ENCODE measurements at regions not wholly inside any gene's neighbourhood (a gene's known extent, or its start where the extent isn't known, plus 50 kb on each side); places are given as distances from the start of the nearest gene placed in this dataset.

DNA sequence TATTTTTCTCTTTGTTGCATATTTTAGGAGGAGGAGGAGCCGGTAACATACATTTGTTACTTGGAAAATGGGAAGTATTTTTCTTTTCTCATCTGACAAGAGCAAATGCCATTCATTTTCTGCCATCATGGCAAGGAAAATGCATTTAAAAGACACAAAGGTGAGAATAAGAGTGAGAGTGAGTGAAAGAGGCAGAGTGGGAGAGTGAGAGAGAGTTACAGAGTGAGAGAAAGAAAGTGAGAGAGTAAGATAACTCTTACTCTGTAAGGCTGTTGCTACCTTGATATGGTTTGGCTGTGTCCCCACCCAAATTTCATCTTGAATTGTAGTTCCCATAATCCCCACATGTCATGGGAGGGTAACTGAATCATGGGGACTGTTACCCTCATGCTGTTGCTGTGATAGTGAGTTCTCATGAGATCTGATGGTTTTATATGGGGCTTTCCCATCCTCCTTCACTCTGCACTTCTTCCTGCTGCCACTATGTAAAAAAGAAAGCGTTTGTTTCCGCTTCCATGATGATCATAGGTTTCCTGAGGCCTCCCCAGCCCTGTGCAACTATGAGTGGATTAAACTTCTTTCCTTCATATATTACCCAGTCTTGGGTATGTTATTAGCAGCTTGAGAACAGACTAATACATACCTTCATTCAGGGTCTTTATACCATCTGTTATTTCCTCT, 64.2 kb downstream of the ASCL1 start:
- DNase-seq (ENCODE audit: low read depth in 1 of 2, low spot score in 2 of 2) (no peak), FAIRE-seq (no peak)
- no peak overlapping the region for H3K56ac ChIP-seq (replicated peaks; ENCODE audit: insufficient read length, low read depth, low read length)
- H3K79me1 ChIP-seq (ENCODE audit: low read depth, low read length), result no peaks in the 10 kb centered on the region
- no peak overlapping the region for H4K8ac ChIP-seq (ENCODE audit: extremely low read depth, insufficient read depth, low read length)
- H3K9me3 ChIP-seq (ENCODE audit: insufficient read depth in 2 of 2, low read depth in 1 of 2, low read length in 1 of 2), result no peaks in the 10 kb centered on the region
- no peaks in the 10 kb centered on the region for H3K27me3 ChIP-seq (replicated peaks in 1 of 4; ENCODE audit: control insufficient read depth in 3 of 4, extremely low read depth in 1 of 4, insufficient read depth in 3 of 4, low read length in 3 of 4)
- 96% methylated on average over 3 of the region's 3 CpGs; no CpG with 5 or more reads in 1 of the 2 experiments for WGBS, 2 experiments (ENCODE audit: extremely low coverage in 1 of 2, insufficient coverage in 1 of 2, insufficient read length in 1 of 2, insufficient replicate concordance in 2 of 2, low coverage in 1 of 2, low lambda C conversion rate in 2 of 2, missing lambda C conversion rate in 1 of 2)
- no peak overlapping the region for H3K4ac ChIP-seq (replicated peaks; ENCODE audit: insufficient read length, low read depth, low read length)
- H3K4me1 ChIP-seq (replicated peaks in 1 of 4; ENCODE audit: control insufficient read depth in 3 of 4, insufficient read depth in 4 of 4, low read length in 3 of 4), result no peaks in the 10 kb centered on the region
- H3K18ac ChIP-seq (ENCODE audit: extremely low read depth, low read length), result no peak overlapping the region
- H3K4me2 ChIP-seq (ENCODE audit: insufficient read depth in 1 of 2, low read depth in 2 of 2, low read length in 2 of 2), result no peak overlapping the region
- H2AFZ ChIP-seq (ENCODE audit: low read length), result no peak overlapping the region
- H3K23me2 ChIP-seq (ENCODE audit: low read depth, low read length), result no peaks in the 10 kb centered on the region
- H2BK12ac ChIP-seq (ENCODE audit: low read depth, low read length), result no peak overlapping the region
- no peak overlapping the region for H3K14ac ChIP-seq (ENCODE audit: insufficient read length)
- H3K9ac ChIP-seq (replicated peaks in 1 of 4; ENCODE audit: extremely low read depth in 1 of 4, low read depth in 3 of 4, low read length in 3 of 4), result no peak overlapping the region
- no peak overlapping the region for H3K27ac ChIP-seq (ENCODE audit: low read depth, low read length)
- no peak overlapping the region for H2BK15ac ChIP-seq (ENCODE audit: low read length)
- H2AK5ac ChIP-seq (ENCODE audit: low read depth, low read length), result no peak overlapping the region
- TF ChIP-seq EGR1 (IDR thresholded peaks at IDR 0.05; ENCODE audit: borderline replicate concordance, low read depth, low read length), result no peak
- TF ChIP-seq SIRT6 (IDR thresholded peaks at IDR 0.05; ENCODE audit: low read length), result no peak
- TF ChIP-seq, protein P1, sequence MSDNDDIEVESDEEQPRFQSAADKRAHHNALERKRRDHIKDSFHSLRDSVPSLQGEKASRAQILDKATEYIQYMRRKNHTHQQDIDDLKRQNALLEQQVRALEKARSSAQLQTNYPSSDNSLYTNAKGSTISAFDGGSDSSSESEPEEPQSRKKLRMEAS (IDR thresholded peaks at IDR 0.05), result no peak
- H3K4me3 ChIP-seq (ENCODE audit: extremely low read depth in 1 of 4, insufficient read depth in 2 of 4, low read depth in 3 of 4, low read length in 4 of 4), result no peak overlapping the region
- H3K36me3 ChIP-seq (ENCODE audit: control insufficient read depth in 2 of 4, insufficient read depth in 4 of 4, low read length in 3 of 4), result no peaks in the 10 kb centered on the region
- no peaks in the 10 kb centered on the region for H3K79me2 ChIP-seq (ENCODE audit: control insufficient read depth in 1 of 2, insufficient read depth in 2 of 2, low read length in 2 of 2)
- no peak overlapping the region for H3K23ac ChIP-seq (ENCODE audit: insufficient read length)
- ChIA-PET POLR2A (ENCODE audit: partially characterized antibody) (interaction anchor here (0.5 kb wide), 1 partner anchor 342 kb away, joined by 3 read pairs; no protein-coding TSS in a partner anchor), CTCF (ENCODE audit: partially characterized antibody) (interaction anchor here (0.6 to 1.3 kb wide), 3 partner anchors 13 to 292 kb away, joined by 3 read pairs; no protein-coding TSS in a partner anchor)
- no peak overlapping the region for H4K5ac ChIP-seq (ENCODE audit: insufficient read length, low read depth, low read length)
- no peaks in the 10 kb centered on the region for H4K20me1 ChIP-seq (replicated peaks in 1 of 2; ENCODE audit: control insufficient read depth in 1 of 2, insufficient read depth in 2 of 2, low read length in 2 of 2)
- H2BK20ac ChIP-seq (ENCODE audit: low read length), result no peak overlapping the region
- H4K91ac ChIP-seq (replicated peaks; ENCODE audit: insufficient read length, low read length), result no peak overlapping the region
- no peak overlapping the region for H2BK5ac ChIP-seq (ENCODE audit: low read depth, low read length)
- no peak overlapping the region for H2BK120ac ChIP-seq (replicated peaks; ENCODE audit: low read depth, low read length)
